Gastroesophageal sphincter (tissue), 3 donors: ENCODE measurements at regions not wholly inside any gene's neighbourhood (a gene's known extent, or its start where the extent isn't known, plus 50 kb on each side); places are given as distances from the start of the nearest gene placed in this dataset.

Experiments used
- CTCF ChIP-seq, 4 experiments: fragments of 200-600 bp in 2 of 4; fragments of 450-650 bp in 2 of 4; sonication (generic) in 1 of 4; IDR thresholded peaks; one replicate each; pipeline ENCODE4 v1.5.1; 2017 to 2019; ENCODE audit warnings: antibody characterized with exemption in 4 of 4, mild to moderate bottlenecking in 2 of 4, moderate library complexity in 2 of 4
- EP300 ChIP-seq: sonication (generic); formaldehyde crosslinking; IDR thresholded peaks from one replicate; pipeline ENCODE4 v1.6.1; 2017; ENCODE audit warnings: antibody characterized with exemption, mild to moderate bottlenecking
- POLR2A ChIP-seq, 2 donors: fragments of 450-650 bp; IDR thresholded peaks; one replicate each; pipeline ENCODE4 v1.6.1; 2017; ENCODE audit warnings: antibody characterized with exemption in 2 of 2, mild to moderate bottlenecking in 2 of 2, moderate library complexity in 1 of 2
- POLR2AphosphoS5 ChIP-seq: sonication (generic); formaldehyde crosslinking; IDR thresholded peaks from one replicate; pipeline ENCODE4 v1.6.1; 2017; ENCODE audit warnings: antibody characterized with exemption

- TF ChIP-seq CTCF (IDR thresholded peaks at IDR 0.05) = no peak
- no peak for TF ChIP-seq POLR2AphosphoS5
- no peak for TF ChIP-seq EP300
- no peak for TF ChIP-seq POLR2A (IDR thresholded peaks at IDR 0.05)
Observed at GRCh38 chr3:94513600-94513999, 450.7 kb downstream of the NSUN3 start.
